Neural crest cell (in vitro differentiated cells): ENCODE measurements at regions not wholly inside any gene's neighbourhood (a gene's known extent, or its start where the extent isn't known, plus 50 kb on each side); places are given as distances from the start of the nearest gene placed in this dataset.
"Not testable (repeated sequence)": the region's sequence is repeated elsewhere in the genome, so short reads cannot be mapped to it uniquely, and the experiment has no call there.

ENCODE experiments used
- DNase-seq: peaks from one replicate; pipeline ENCODE4 v3.0.0; 2021; ENCODE audit warnings: low read depth, mixed read lengths, low spot score
- H3K27ac Mint-ChIP-seq: one replicate; pipeline ENCODE4 v1.8.0; 2021; ENCODE audit warnings: mild to moderate bottlenecking, mixed read lengths; ENCODE audit not compliant: unreplicated experiment
- H3K27me3 Mint-ChIP-seq: 2 replicates; pipeline ENCODE4 v1.8.0; 2021; ENCODE audit warnings: low read depth, mild to moderate bottlenecking, mixed read lengths
- H3K36me3 Mint-ChIP-seq: 2 replicates; pipeline ENCODE4 v1.8.0; 2021; ENCODE audit warnings: low read depth, mild to moderate bottlenecking, mixed read lengths
- H3K4me1 Mint-ChIP-seq: 2 replicates; pipeline ENCODE4 v1.8.0; 2021; ENCODE audit warnings: mixed read lengths
- H3K4me3 Mint-ChIP-seq: one replicate; pipeline ENCODE4 v1.8.0; 2021; ENCODE audit warnings: mild to moderate bottlenecking, mixed read lengths
- H3K9me3 Mint-ChIP-seq: 2 replicates; pipeline ENCODE4 v1.8.0; 2021; ENCODE audit warnings: mixed read lengths
- TF ChIP-seq, protein P1 (sequence below): fragments of 200-600 bp; sonication (generic); conservative IDR thresholded peaks from 2 replicates; pipeline ENCODE4 v1.5.0; 2021; ENCODE audit warnings: antibody characterized with exemption, mild to moderate bottlenecking

DNA sequence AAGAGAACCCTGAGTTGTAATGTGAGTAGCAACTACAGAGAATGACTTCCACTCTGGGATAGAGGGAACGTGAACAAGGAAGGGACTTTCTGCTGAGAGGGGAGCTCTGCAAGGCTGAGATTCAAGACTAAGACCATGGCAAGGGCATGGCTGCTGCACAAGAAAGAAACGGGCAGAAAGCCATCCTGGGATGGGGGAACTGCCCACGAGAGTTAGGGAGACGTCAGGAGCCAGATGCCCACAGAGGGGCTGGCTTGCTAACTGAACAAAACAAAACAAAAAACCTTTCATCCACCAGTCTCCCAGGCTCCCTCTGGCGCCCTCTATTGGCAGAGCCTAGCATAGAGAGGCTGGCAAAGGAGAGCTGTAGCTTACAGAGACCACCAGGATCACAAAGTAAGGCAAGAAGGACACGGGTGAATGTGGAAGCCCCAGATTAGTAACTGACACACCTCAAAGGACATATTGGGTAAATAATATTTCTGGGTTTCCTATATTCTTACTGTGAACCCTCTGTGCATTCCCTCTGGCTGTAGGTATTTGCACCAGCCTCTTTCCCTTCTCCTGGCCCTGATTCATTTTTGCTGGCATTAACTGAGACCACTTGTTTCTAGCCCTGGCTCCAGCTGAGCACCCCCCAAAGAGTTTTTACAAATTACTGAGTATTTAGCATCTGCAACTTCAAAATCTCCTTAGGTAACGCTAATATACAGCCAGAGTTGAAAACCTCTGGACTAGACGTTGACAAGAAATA is 338.3 kb downstream of the EMP1 start:
- Mint-ChIP-seq H3K4me3 (no peak overlapping the region), H3K9me3 (no peaks in the 10 kb centered on the region), H3K27me3 (no peaks in the 10 kb centered on the region), H3K36me3 (no peaks in the 10 kb centered on the region), H3K4me1 (peaks cover 8% of the 10 kb centered on the region), H3K27ac (peak overlapping the region; percentile 77)
- DNase-seq = peak; percentile 97
- TF ChIP-seq, protein P1, sequence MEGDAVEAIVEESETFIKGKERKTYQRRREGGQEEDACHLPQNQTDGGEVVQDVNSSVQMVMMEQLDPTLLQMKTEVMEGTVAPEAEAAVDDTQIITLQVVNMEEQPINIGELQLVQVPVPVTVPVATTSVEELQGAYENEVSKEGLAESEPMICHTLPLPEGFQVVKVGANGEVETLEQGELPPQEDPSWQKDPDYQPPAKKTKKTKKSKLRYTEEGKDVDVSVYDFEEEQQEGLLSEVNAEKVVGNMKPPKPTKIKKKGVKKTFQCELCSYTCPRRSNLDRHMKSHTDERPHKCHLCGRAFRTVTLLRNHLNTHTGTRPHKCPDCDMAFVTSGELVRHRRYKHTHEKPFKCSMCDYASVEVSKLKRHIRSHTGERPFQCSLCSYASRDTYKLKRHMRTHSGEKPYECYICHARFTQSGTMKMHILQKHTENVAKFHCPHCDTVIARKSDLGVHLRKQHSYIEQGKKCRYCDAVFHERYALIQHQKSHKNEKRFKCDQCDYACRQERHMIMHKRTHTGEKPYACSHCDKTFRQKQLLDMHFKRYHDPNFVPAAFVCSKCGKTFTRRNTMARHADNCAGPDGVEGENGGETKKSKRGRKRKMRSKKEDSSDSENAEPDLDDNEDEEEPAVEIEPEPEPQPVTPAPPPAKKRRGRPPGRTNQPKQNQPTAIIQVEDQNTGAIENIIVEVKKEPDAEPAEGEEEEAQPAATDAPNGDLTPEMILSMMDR = peak; percentile 99

DNA sequence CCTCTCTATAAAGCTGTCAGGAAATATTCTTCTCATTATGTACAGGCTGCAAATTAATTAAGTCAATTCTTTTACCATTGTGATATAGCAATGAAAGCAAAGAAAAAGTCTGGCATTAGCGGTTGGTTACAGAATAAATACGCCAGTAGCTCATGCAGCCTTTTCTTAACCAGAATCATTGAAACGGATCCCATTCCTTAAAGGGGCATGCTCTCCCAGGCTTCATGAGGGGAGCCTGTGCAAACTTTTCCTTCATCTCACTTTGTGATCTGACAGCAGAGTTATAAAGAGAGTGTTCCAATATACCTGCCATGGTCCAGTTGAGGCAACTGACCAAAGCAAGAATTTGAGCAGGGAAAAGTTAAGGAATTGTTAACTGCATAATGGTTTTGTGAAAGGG is 337.7 kb downstream of the EMP1 start:
- Mint-ChIP-seq H3K4me1 (peaks cover 8% of the 10 kb centered on the region), H3K27me3 (no peaks in the 10 kb centered on the region), H3K36me3 (no peaks in the 10 kb centered on the region), H3K4me3 (no peak overlapping the region), H3K9me3 (no peaks in the 10 kb centered on the region), H3K27ac (peak overlapping the region; percentile 77)
- no peak for DNase-seq
- TF ChIP-seq, protein P1 = no peak

DNA sequence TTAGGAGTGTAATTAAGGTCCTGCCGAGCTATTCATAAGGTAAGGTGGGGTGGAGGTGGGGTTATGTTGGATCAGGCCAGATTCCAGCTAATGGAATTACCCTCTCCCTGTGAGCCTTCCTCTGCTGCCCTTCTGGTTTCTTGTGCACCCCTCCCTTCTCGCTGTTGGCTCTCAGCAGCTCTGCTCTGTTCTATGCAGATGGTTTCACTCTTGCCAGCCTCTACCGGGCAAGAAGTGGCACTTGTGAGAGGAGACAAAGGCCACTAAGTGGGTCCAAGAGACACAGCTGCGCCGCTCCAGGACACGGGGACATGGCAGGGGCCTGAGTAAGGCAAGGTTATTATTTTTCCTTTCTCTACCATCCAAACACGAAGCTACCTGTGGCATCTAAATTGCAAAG is 334.4 kb downstream of the EMP1 start:
- DNase-seq = no peak

DNA sequence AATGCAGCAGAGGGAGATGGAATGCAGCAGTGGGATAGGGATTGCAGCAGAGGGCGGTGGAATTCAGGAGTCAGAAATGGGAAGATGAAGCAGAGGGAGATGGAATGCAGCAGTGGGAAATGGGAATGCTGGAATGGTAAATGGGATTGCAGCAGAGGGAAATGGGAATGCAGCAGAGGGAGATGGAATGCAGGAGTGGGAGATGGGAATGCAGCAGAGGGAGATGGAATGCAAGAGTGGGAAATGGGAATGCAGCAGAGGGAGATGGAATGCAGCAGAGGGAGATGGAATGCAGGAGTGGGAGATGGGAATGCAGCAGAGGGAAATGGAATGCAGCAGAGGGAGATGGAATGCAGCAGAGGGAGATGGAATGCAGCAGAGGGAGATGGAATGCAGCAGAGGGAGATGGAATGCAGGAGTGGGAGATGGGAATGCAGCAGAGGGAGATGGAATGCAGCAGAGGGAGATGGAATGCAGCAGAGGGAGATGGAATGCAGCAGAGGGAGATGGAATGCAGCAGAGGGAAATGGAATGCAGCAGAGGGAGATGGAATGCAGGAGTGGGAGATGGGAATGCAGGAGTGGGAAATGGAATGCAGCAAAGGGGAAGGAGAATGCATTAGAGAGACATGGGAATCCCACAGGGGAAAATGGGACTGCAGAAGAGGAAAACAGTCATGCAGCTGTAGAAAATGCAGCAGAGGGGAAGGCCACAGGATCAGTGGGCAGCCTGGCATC is 329.8 kb downstream of the EMP1 start:
- H3K4me3 Mint-ChIP-seq, DNase-seq, H3K4me1 Mint-ChIP-seq, H3K36me3 Mint-ChIP-seq, H3K9me3 Mint-ChIP-seq, H3K27me3 Mint-ChIP-seq, H3K27ac Mint-ChIP-seq: not testable (repeated sequence)

More for the DNA sequence above, 334.4 kb downstream of the EMP1 start:
- peak overlapping the region; percentile 22 for H3K27ac Mint-ChIP-seq
- no peaks in the 10 kb centered on the region for H3K9me3 Mint-ChIP-seq
- H3K36me3 Mint-ChIP-seq = no peaks in the 10 kb centered on the region
- H3K27me3 Mint-ChIP-seq = no peaks in the 10 kb centered on the region
- TF ChIP-seq, protein P1 = no peak
- H3K4me1 Mint-ChIP-seq = peaks cover 8% of the 10 kb centered on the region
- H3K4me3 Mint-ChIP-seq = no peak overlapping the region

DNA sequence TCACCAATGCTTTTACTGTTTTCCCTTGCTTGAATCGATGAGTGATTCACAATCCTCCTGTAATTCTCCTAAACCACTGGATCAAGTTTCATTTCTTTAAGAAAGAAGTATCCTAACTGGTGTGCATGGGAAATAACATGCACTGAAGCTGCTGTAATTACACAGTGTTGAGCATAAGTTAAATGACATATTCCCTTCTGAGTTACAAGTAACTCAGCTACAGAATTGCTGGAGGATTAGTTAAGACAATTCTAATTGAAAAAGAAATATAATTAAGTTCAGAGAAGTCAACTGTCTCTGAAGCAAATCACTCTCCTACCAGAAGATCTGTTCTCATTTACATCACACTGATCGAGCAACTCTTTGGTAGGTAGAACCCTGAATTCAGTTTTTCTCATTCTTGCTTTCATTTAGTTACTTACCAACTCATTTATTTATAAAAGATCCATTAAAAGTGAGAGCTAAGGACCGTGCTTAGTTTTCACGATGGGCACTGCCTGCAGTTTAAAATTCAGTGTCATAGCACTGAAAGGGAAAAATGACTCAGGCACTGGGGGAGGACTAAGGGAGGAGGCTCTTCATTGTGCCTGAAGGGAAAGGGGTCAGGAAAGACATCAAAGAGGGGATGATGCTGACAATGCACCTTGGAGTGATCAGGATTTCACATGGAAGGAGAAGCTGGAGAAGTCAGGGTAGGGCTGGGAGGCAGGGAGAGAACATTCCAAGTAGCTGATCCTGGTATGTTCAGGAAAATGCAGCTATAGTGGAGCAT is 327.2 kb downstream of the EMP1 start:
- Mint-ChIP-seq H3K36me3 (peaks cover 7% of the 10 kb centered on the region), H3K27me3 (peaks cover 2% of the 10 kb centered on the region), H3K4me1 (no peaks in the 10 kb centered on the region), H3K9me3 (peaks cover 4% of the 10 kb centered on the region), H3K4me3 (no peak overlapping the region), H3K27ac (no peak overlapping the region)
- TF ChIP-seq, protein P1 = no peak
- DNase-seq = no peak

DNA sequence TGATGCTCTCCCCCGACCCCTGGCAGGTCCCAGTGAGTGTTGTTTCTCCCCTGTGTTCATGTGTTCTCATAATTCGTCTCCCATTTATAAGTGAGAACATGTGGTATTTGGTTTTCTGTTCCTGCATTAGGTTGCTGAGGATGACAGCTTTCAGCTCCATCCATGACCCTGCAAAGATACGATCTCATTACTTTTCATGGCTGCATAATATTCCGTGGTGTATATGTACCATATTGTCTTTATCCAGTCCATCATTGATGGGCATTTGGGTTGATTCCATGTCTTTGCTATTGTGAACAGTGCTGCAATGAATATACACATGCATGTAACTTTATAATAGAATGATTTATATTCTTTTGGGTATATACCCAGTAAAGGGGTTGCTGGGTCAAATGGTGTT is 321.5 kb downstream of the EMP1 start:
- not testable (repeated sequence) for DNase-seq, H3K27me3 Mint-ChIP-seq, H3K4me3 Mint-ChIP-seq, H3K27ac Mint-ChIP-seq, H3K4me1 Mint-ChIP-seq
- Mint-ChIP-seq H3K36me3 (peaks cover 11% of the 10 kb centered on the region), H3K9me3 (peaks cover 11% of the 10 kb centered on the region)
